ENCODE measurements at regions not wholly inside any gene's neighbourhood (a gene's known extent, or its start where the extent isn't known, plus 50 kb on each side); places are given as distances from the start of the nearest gene placed in this dataset.

DNA sequence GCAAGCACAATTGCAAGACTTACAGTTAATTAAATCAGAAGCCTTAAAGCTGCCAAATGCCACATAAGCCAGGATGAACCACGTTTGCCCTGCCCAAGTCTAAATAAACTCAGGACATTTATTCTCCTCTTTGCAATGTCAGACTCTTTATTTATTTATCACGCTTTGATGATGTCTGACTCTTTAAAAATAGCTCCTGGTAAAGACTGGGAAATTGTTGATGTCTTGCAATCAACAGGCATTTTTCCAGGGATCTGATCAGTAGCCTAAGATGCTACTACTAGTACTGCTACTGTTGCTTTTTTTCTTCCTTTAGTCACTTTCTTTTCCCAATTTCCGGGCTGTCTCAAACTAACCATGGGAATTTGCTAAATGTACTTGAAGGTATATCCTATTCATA lies 365.8 kb upstream of the MARCKS start:
- Histone ChIP-seq H3K4me3 (no peak overlapping the region), H3K27ac (no peak overlapping the region), H3K9me3 (no peaks in the 10 kb centered on the region), H3K4me2 (no peak overlapping the region), H3K4me1 (peaks cover 9% of the 10 kb centered on the region; the same call in 2 of the 3 replicates)
- POLR2A ChIA-PET, result no interaction called here
- FAIRE-seq (no peak), DNase-seq (ENCODE audit: low read depth in 1 of 2, low spot score in 1 of 2) (no peak), ATAC-seq (no peak)
- no peak for TF ChIP-seq FOSL2 (IDR thresholded peaks at IDR 0.05)
- no peak for TF ChIP-seq FOSL2 (CRISPR knock-in tag; IDR thresholded peaks at IDR 0.05)
- TF ChIP-seq SMC3 (IDR thresholded peaks at IDR 0.05), result no peak
- no peak for TF ChIP-seq SREBF2 (IDR thresholded peaks at IDR 0.05)
- TF ChIP-seq, protein P1, sequence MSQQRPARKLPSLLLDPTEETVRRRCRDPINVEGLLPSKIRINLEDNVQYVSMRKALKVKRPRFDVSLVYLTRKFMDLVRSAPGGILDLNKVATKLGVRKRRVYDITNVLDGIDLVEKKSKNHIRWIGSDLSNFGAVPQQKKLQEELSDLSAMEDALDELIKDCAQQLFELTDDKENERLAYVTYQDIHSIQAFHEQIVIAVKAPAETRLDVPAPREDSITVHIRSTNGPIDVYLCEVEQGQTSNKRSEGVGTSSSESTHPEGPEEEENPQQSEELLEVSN (IDR thresholded peaks at IDR 0.05; ENCODE audit: borderline replicate concordance, low read depth), result no peak
- no peak for TF ChIP-seq RFX5 (IDR thresholded peaks at IDR 0.05)
- no peak for TF ChIP-seq FOSB (CRISPR knock-in tag; IDR thresholded peaks at IDR 0.05)
- TF ChIP-seq ZC3H11A (IDR thresholded peaks at IDR 0.05), result no peak
- TF ChIP-seq CHD4 (IDR thresholded peaks at IDR 0.05; ENCODE audit: borderline replicate concordance), result no peak
- no peak for TF ChIP-seq CHD2 (IDR thresholded peaks at IDR 0.05; ENCODE audit: low read length, partially characterized antibody)
- TF ChIP-seq, protein P2, sequence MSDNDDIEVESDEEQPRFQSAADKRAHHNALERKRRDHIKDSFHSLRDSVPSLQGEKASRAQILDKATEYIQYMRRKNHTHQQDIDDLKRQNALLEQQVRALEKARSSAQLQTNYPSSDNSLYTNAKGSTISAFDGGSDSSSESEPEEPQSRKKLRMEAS (IDR thresholded peaks at IDR 0.05), result no peak
- no peak for TF ChIP-seq CBX8 (IDR thresholded peaks at IDR 0.05)
- TF ChIP-seq, protein P3, sequence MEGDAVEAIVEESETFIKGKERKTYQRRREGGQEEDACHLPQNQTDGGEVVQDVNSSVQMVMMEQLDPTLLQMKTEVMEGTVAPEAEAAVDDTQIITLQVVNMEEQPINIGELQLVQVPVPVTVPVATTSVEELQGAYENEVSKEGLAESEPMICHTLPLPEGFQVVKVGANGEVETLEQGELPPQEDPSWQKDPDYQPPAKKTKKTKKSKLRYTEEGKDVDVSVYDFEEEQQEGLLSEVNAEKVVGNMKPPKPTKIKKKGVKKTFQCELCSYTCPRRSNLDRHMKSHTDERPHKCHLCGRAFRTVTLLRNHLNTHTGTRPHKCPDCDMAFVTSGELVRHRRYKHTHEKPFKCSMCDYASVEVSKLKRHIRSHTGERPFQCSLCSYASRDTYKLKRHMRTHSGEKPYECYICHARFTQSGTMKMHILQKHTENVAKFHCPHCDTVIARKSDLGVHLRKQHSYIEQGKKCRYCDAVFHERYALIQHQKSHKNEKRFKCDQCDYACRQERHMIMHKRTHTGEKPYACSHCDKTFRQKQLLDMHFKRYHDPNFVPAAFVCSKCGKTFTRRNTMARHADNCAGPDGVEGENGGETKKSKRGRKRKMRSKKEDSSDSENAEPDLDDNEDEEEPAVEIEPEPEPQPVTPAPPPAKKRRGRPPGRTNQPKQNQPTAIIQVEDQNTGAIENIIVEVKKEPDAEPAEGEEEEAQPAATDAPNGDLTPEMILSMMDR (IDR thresholded peaks at IDR 0.05), result no peak
- TF ChIP-seq GATA3 (IDR thresholded peaks at IDR 0.05; ENCODE audit: borderline replicate concordance), result no peak
- no peak for TF ChIP-seq RCOR1 (IDR thresholded peaks at IDR 0.05; ENCODE audit: low read depth, low read length)
- no peak for TF ChIP-seq ZFP36 (IDR thresholded peaks at IDR 0.05; ENCODE audit: borderline replicate concordance, partially characterized antibody)
- TF ChIP-seq, protein P4, sequence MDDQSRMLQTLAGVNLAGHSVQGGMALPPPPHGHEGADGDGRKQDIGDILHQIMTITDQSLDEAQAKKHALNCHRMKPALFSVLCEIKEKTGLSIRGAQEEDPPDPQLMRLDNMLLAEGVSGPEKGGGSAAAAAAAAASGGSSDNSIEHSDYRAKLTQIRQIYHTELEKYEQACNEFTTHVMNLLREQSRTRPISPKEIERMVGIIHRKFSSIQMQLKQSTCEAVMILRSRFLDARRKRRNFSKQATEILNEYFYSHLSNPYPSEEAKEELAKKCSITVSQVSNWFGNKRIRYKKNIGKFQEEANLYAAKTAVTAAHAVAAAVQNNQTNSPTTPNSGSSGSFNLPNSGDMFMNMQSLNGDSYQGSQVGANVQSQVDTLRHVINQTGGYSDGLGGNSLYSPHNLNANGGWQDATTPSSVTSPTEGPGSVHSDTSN (IDR thresholded peaks at IDR 0.05), result no peak
- no peak for TF ChIP-seq BHLHE40 (IDR thresholded peaks at IDR 0.05; ENCODE audit: low read depth, low read length)
- TF ChIP-seq RNF2 (IDR thresholded peaks at IDR 0.05; ENCODE audit: borderline replicate concordance, low read depth), result no peak
- TF ChIP-seq CEBPB (IDR thresholded peaks at IDR 0.05), result no peak
- WGBS (ENCODE audit: missing lambda C conversion rate), result 51% methylated on average over 3 of the region's 3 CpGs
- CTCF ChIA-PET, result no interaction called here

DNA sequence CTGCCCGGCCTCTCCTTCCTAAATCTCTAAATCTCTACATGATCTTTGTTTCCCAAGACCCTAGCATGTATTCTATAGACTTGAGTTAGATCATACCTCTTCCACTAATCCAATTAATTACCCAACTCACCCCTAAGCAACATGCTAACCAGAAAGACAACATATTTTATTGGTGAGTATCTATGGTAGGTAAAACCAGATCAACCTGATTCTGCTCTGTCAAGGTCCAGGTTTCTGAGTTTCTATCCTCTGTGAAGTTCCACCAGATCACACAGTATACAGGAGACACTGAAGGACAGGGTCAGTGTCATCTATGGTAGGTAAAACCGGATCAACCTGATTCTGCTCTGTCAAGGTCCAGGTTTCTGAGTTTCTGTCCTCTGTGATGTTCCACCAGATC lies 363.2 kb upstream of the MARCKS start:
- DNase-seq (ENCODE audit: low read depth in 1 of 2, low spot score in 1 of 2) (no peak), FAIRE-seq (no peak), ATAC-seq (no peak)
- Histone ChIP-seq H3K9me3 (no peaks in the 10 kb centered on the region), H3K4me3 (no peak overlapping the region), H3K4me2 (no peak overlapping the region), H3K4me1 (peaks cover 9% of the 10 kb centered on the region; the same call in 2 of the 3 replicates), H3K27ac (no peak overlapping the region)
- WGBS (ENCODE audit: missing lambda C conversion rate), result 41% methylated on average over 2 of the region's 2 CpGs
- TF ChIP-seq HOXB5 (CRISPR knock-in tag; IDR thresholded peaks at IDR 0.05), result no peak
- no peak for TF ChIP-seq FOSB (CRISPR knock-in tag; IDR thresholded peaks at IDR 0.05)
- TF ChIP-seq CHD2 (IDR thresholded peaks at IDR 0.05; ENCODE audit: low read length, partially characterized antibody), result no peak
- no peak for TF ChIP-seq KDM5A (IDR thresholded peaks at IDR 0.05)
- TF ChIP-seq RARB (CRISPR knock-in tag; IDR thresholded peaks at IDR 0.05), result no peak
- TF ChIP-seq, protein P3 (IDR thresholded peaks at IDR 0.05), result no peak
- no peak for TF ChIP-seq HDAC2 (IDR thresholded peaks at IDR 0.05)
- no peak for TF ChIP-seq CHD4 (IDR thresholded peaks at IDR 0.05; ENCODE audit: borderline replicate concordance)
- no peak for TF ChIP-seq RCOR1 (IDR thresholded peaks at IDR 0.05; ENCODE audit: low read depth, low read length)
- TF ChIP-seq MAFK (IDR thresholded peaks at IDR 0.05; ENCODE audit: partially characterized antibody), result no peak
- TF ChIP-seq, protein P5, sequence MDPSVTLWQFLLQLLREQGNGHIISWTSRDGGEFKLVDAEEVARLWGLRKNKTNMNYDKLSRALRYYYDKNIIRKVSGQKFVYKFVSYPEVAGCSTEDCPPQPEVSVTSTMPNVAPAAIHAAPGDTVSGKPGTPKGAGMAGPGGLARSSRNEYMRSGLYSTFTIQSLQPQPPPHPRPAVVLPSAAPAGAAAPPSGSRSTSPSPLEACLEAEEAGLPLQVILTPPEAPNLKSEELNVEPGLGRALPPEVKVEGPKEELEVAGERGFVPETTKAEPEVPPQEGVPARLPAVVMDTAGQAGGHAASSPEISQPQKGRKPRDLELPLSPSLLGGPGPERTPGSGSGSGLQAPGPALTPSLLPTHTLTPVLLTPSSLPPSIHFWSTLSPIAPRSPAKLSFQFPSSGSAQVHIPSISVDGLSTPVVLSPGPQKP (IDR thresholded peaks at IDR 0.05; ENCODE audit: low read depth, low read length), result no peak
- no peak for TF ChIP-seq ZFP36 (IDR thresholded peaks at IDR 0.05; ENCODE audit: borderline replicate concordance, partially characterized antibody)
- TF ChIP-seq EHF (CRISPR knock-in tag; IDR thresholded peaks at IDR 0.05), result no peak
- TF ChIP-seq, protein P6, sequence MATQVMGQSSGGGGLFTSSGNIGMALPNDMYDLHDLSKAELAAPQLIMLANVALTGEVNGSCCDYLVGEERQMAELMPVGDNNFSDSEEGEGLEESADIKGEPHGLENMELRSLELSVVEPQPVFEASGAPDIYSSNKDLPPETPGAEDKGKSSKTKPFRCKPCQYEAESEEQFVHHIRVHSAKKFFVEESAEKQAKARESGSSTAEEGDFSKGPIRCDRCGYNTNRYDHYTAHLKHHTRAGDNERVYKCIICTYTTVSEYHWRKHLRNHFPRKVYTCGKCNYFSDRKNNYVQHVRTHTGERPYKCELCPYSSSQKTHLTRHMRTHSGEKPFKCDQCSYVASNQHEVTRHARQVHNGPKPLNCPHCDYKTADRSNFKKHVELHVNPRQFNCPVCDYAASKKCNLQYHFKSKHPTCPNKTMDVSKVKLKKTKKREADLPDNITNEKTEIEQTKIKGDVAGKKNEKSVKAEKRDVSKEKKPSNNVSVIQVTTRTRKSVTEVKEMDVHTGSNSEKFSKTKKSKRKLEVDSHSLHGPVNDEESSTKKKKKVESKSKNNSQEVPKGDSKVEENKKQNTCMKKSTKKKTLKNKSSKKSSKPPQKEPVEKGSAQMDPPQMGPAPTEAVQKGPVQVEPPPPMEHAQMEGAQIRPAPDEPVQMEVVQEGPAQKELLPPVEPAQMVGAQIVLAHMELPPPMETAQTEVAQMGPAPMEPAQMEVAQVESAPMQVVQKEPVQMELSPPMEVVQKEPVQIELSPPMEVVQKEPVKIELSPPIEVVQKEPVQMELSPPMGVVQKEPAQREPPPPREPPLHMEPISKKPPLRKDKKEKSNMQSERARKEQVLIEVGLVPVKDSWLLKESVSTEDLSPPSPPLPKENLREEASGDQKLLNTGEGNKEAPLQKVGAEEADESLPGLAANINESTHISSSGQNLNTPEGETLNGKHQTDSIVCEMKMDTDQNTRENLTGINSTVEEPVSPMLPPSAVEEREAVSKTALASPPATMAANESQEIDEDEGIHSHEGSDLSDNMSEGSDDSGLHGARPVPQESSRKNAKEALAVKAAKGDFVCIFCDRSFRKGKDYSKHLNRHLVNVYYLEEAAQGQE (IDR thresholded peaks at IDR 0.05), result no peak
- POLR2A ChIA-PET, result no interaction called here
- CTCF ChIA-PET, result interaction anchor here (1.0 kb wide), 1 partner anchor 365 kb away, joined by 3 read pairs; no protein-coding TSS in a partner anchor

Measured in A549 (cell line).